Thymus (tissue), 11 donors: ENCODE measurements at regions not wholly inside any gene's neighbourhood (a gene's known extent, or its start where the extent isn't known, plus 50 kb on each side); places are given as distances from the start of the nearest gene placed in this dataset.

Experiments
- DNase-seq, 9 donors: peaks; one replicate each; pipeline ENCODE4 v3.0.0-alpha.2; 2013; ENCODE audit warnings: low spot score in 9 of 9, low read depth in 6 of 9, missing footprints in 1 of 9
- H3K27ac ChIP-seq, 2 donors: one replicate each; pipeline ENCODE4 v1.5.1; 2013; ENCODE audit warnings: control low read depth in 1 of 2, low read depth in 1 of 2, low read length in 1 of 2, mild to moderate bottlenecking in 1 of 2, moderate library complexity in 1 of 2
- H3K27me3 ChIP-seq, 2 donors: one replicate each; pipeline ENCODE4 v1.5.1; 2013; ENCODE audit warnings: low read length in 1 of 2; ENCODE audit not compliant: control insufficient read depth in 2 of 2, insufficient read depth in 1 of 2
- H3K36me3 ChIP-seq, 2 donors: one replicate each; pipeline ENCODE4 v1.5.1; 2013; ENCODE audit warnings: low read length in 1 of 2, mild to moderate bottlenecking in 1 of 2, moderate library complexity in 1 of 2; ENCODE audit not compliant: control insufficient read depth in 2 of 2, insufficient read depth in 2 of 2
- H3K4me1 ChIP-seq, 2 donors: one replicate each; pipeline ENCODE4 v1.5.1; 2013; ENCODE audit warnings: low read length in 2 of 2; ENCODE audit not compliant: control insufficient read depth in 2 of 2, insufficient read depth in 2 of 2
- H3K4me3 ChIP-seq, 2 donors: one replicate each; pipeline ENCODE4 v1.5.1; 2013; ENCODE audit warnings: low read length in 2 of 2, control low read depth in 1 of 2, mild to moderate bottlenecking in 1 of 2
- H3K9me3 ChIP-seq, 2 donors: one replicate each; pipeline ENCODE4 v1.5.1; 2013; ENCODE audit warnings: low read length in 1 of 2, mild to moderate bottlenecking in 1 of 2; ENCODE audit not compliant: control insufficient read depth in 2 of 2, insufficient read depth in 1 of 2
- WGBS: extraction: QIAGEN DNeasy Blood & Tissue Kit; methylation state at CpG from one replicate; pipeline ENCODE4 v1.1.7; 2013; 5-methylcytosine and 5-hydroxymethylcytosine counted together
- donor health status: healthy.

DNA sequence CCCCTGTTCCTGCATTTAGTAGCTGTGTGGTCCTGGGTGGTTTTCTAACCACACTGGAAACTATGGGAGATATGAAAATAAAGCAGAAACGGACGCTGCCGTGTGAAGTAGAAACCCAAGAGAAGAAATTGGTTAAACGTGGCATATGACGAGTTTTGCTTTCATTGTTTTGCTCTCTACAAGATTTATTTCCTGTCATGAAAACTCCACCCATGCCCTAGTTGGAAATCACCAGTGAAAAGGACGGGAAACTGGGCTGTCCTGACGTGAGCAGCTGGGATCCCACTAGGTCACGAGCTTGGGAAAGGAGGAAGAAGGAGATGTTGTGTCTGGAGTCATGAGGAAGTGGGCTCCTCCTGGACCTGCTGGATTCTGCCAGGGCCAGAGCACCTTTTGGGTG, 120.8 kb upstream of the GADD45A start:
- Histone ChIP-seq H3K9me3 (no peaks in the 10 kb centered on the region), H3K36me3 (no peaks in the 10 kb centered on the region), H3K27ac (no peak overlapping the region), H3K4me1 (peaks cover 0 to 4% of the 10 kb centered on the region in 2 donors), H3K27me3 (no peaks in the 10 kb centered on the region), H3K4me3 (no peak overlapping the region)
- no peak for DNase-seq
- 87% methylated on average over 8 of the region's 8 CpGs for WGBS

DNA sequence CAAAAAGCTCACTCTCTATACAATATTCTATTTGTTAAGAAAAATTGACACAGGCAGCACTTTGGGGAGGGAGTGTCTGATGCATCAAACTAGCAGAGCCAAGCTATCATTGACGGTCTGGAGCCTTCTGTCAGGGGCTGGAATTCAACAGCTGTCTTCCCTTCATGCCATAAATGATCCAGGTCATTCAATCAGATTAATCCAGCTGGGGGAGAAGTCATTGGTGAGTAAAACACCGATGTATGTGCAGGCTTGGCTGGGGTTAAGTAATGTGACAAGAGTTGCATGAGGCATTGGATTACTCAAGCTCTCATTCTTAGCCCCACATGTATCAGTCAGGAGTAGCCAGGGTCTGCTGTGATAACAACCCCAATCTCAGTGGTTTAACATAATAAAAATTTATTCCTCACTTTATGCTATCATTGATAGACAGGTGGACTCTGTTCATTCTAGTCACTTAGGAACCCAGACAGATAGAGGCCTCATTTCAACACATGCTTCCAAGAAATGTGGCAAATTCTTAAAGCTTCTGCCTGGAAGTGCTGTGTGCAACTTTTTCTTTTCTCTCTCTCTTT, 118.1 kb upstream of the GADD45A start:
- no peaks in the 10 kb centered on the region for H3K27me3 ChIP-seq
- no peak overlapping the region for H3K27ac ChIP-seq
- no peaks in the 10 kb centered on the region for H3K36me3 ChIP-seq
- DNase-seq = no peak
- H3K4me1 ChIP-seq = peaks cover 0 to 2% of the 10 kb centered on the region in 2 donors
- H3K9me3 ChIP-seq = no peaks in the 10 kb centered on the region
- WGBS = 91% methylated on average over 2 of the region's 2 CpGs
- no peak overlapping the region for H3K4me3 ChIP-seq

DNA sequence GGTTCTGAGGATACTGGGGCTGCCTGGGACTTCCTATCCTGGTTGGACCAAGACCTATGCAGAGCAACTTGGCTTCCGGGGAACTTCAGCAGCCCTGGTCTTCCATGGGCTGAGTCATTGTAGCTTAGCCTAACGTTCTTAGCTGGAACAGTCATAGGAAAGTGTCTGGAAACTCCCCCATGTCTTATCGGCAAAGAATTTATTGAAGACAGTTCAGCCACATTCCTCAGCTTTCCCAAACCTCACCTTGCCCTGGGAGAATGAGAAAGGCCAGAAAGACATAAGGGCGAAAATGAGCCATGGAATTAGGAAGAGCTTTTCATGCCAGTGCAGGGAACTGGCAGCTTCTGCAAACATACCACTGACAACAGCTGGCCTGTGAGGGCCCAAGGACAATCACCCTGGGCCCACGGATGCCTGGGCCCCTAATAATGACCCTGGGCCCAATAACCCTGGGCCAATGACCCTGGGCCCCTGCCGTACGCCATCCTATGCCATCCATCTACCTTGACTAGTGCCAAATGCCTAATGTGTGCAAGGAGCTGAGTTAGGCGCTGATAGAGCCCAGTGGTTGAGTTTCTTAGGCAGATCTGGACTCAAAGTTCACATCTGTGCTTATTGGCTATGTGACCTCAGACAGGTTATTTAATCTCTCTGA, 114.4 kb upstream of the GADD45A start:
- no peak for DNase-seq
- H3K27ac ChIP-seq = no peak overlapping the region
- H3K36me3 ChIP-seq = no peaks in the 10 kb centered on the region
- no peaks in the 10 kb centered on the region for H3K9me3 ChIP-seq
- H3K27me3 ChIP-seq = no peaks in the 10 kb centered on the region
- H3K4me1 ChIP-seq = no peaks in the 10 kb centered on the region
- H3K4me3 ChIP-seq = no peak overlapping the region
- 91% methylated on average over 8 of the region's 8 CpGs for WGBS

DNA sequence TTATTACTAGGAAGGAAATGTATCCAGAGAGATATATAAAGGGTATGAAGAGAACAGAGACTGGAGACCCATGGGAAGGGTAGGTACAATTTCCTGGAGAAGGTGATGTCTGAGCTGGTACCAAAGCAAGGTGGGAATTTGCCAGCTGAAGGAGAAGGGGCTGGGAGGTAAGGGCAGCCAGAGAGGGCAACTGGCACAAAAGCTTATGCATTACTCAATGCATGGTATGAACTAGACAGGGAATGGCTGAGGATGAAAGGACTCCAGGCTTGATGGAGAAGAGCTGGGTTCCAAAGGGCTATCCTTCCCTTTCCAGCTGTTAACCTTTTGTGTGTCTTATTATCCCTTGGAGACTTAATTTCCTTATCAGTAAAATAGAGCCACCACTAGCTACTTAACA, 113.6 kb upstream of the GADD45A start:
- DNase-seq = no peak
- no peaks in the 10 kb centered on the region for H3K36me3 ChIP-seq
- H3K27ac ChIP-seq = no peak overlapping the region
- H3K9me3 ChIP-seq = no peaks in the 10 kb centered on the region
- H3K4me3 ChIP-seq = no peak overlapping the region
- no peaks in the 10 kb centered on the region for H3K4me1 ChIP-seq
- no peaks in the 10 kb centered on the region for H3K27me3 ChIP-seq

- DNase-seq = no peak
- WGBS = 95% methylated on average over 14 of the region's 14 CpGs
These were observed 113.0 kb upstream of the GADD45A start for GRCh38 chr1:67571901-67572593.

GRCh38 chr1:67572594-67573221, 112.3 kb upstream of the GADD45A start:
- Histone ChIP-seq H3K27ac (no peak overlapping the region), H3K4me1 (no peaks in the 10 kb centered on the region), H3K36me3 (no peaks in the 10 kb centered on the region), H3K27me3 (no peaks in the 10 kb centered on the region), H3K9me3 (no peaks in the 10 kb centered on the region), H3K4me3 (no peak overlapping the region)
- DNase-seq = no peak
- WGBS = 84% methylated on average over 8 of the region's 8 CpGs

More at GRCh38 chr1:67571901-67572593, 113.0 kb upstream of the GADD45A start:
- Histone ChIP-seq H3K27ac (no peak overlapping the region), H3K27me3 (no peaks in the 10 kb centered on the region), H3K36me3 (no peaks in the 10 kb centered on the region), H3K4me1 (no peaks in the 10 kb centered on the region), H3K9me3 (no peaks in the 10 kb centered on the region), H3K4me3 (no peak overlapping the region)

GRCh38 chr1:67573311-67573872, 111.6 kb upstream of the GADD45A start:
- Histone ChIP-seq H3K9me3 (no peaks in the 10 kb centered on the region), H3K4me3 (no peak overlapping the region), H3K27ac (no peak overlapping the region), H3K4me1 (no peaks in the 10 kb centered on the region), H3K27me3 (no peaks in the 10 kb centered on the region), H3K36me3 (no peaks in the 10 kb centered on the region)
- WGBS = 96% methylated on average over 1 of the region's 1 CpG
- DNase-seq = no peak

DNA sequence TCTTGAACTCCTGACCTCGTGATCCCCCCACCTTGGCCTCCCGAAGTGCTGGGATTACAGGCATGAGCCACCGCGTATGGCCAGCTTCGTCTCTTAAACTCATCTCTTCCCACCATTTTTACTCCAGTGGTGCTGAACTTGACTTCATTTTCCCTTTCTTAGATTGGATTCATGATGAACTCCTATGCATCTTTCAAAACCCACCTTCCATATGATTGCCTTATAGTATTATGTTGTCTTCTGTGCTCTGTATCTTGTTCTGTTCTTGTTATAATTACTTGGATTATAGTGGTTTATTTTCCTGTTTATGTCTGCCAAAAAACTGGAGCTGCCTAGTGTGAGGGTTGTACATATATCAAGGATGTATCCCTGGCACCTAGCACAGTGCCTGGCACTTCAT, 110.8 kb upstream of the GADD45A start:
- Histone ChIP-seq H3K36me3 (no peaks in the 10 kb centered on the region), H3K27ac (no peak overlapping the region), H3K27me3 (no peaks in the 10 kb centered on the region), H3K9me3 (no peaks in the 10 kb centered on the region), H3K4me3 (no peak overlapping the region), H3K4me1 (no peaks in the 10 kb centered on the region)
- no peak for DNase-seq
- WGBS = 87% methylated on average over 5 of the region's 5 CpGs

DNA sequence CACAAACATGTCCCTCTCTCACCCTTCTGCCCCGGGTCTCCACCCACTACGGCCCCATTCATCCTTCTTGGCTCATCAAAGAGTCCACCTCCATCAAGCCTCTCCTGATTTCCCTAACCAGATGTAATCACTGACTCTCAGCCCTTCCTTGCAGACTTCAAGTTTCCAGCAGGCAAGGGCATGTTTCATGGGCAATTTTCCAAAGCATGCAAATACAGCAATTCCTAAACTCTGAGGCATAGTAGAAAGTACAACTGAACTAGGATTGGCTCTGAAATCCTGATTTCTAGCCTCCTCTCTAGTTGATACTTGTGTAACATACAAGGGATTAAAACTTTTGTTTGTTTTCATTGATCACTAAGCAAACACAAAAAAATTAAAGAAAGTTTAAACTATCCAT, 109.1 kb upstream of the GADD45A start:
- Histone ChIP-seq H3K27ac (no peak overlapping the region), H3K27me3 (no peaks in the 10 kb centered on the region), H3K9me3 (no peaks in the 10 kb centered on the region), H3K36me3 (no peaks in the 10 kb centered on the region), H3K4me3 (no peak overlapping the region), H3K4me1 (no peaks in the 10 kb centered on the region)
- peak in 1 of 9 donors; percentile 24 for DNase-seq
- WGBS = 95% methylated on average over 2 of the region's 2 CpGs
